IPS-20b (cell line): ENCODE measurements at regions not wholly inside any gene's neighbourhood (a gene's known extent, or its start where the extent isn't known, plus 50 kb on each side); places are given as distances from the start of the nearest gene placed in this dataset.

Source experiments
- H3K27ac ChIP-seq: one replicate; pipeline ENCODE4 v1.5.1; 2013; ENCODE audit warnings: low read length
- H3K27me3 ChIP-seq: 2 replicates; pipeline ENCODE4 v1.6.1; 2013; ENCODE audit warnings: mild to moderate bottlenecking, low read length, inconsistent platforms; ENCODE audit not compliant: insufficient read depth
- H3K36me3 ChIP-seq: 2 replicates; pipeline ENCODE4 v1.6.1; 2013; ENCODE audit warnings: low read depth, mild to moderate bottlenecking, inconsistent platforms, low read length, moderate library complexity; ENCODE audit not compliant: insufficient read depth
- H3K4me1 ChIP-seq: 2 replicates; pipeline ENCODE4 v1.6.1; 2013; ENCODE audit warnings: mild to moderate bottlenecking, control low read depth, inconsistent platforms, low read length, moderate library complexity; ENCODE audit not compliant: insufficient read depth
- H3K4me3 ChIP-seq: 2 replicates; pipeline ENCODE4 v1.5.1; 2013; ENCODE audit warnings: mild to moderate bottlenecking, low read length, inconsistent platforms
- H3K9ac ChIP-seq: 2 replicates; pipeline ENCODE4 v1.6.1; 2013; ENCODE audit warnings: low read depth, mild to moderate bottlenecking, inconsistent platforms, low read length, moderate library complexity
- H3K9me3 ChIP-seq: 2 replicates; pipeline ENCODE4 v1.6.1; 2013; ENCODE audit warnings: mild to moderate bottlenecking, low read depth, low read length, inconsistent platforms; ENCODE audit not compliant: insufficient read depth

DNA sequence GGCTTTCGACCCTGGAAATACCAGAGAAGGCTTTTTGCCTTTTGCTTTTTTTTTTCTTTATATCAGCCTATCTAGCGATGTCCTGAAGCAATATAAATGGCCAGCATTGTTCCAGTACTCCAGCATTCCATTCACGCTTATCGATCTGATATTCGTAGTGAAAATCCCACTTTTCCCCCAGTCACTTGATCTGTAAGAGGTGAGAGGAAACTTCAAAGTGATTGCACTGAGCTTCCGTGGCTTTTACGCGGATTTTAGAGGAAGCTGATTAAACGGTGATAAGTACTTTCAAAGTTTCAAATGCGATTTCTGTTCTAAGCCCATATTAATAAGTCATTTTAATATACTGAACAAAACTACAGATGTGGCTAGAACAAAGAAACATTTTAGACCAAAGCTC lies 725.5 kb downstream of the TRIML1 start:
- no peaks in the 10 kb centered on the region; the same call in 1 of the 2 replicates for H3K9me3 ChIP-seq
- no peaks in the 10 kb centered on the region for H3K4me1 ChIP-seq
- no peak overlapping the region for H3K9ac ChIP-seq
- no peaks in the 10 kb centered on the region for H3K27me3 ChIP-seq
- no peaks in the 10 kb centered on the region for H3K36me3 ChIP-seq
- H3K4me3 ChIP-seq = no peak overlapping the region
- H3K27ac ChIP-seq = no peak overlapping the region

DNA sequence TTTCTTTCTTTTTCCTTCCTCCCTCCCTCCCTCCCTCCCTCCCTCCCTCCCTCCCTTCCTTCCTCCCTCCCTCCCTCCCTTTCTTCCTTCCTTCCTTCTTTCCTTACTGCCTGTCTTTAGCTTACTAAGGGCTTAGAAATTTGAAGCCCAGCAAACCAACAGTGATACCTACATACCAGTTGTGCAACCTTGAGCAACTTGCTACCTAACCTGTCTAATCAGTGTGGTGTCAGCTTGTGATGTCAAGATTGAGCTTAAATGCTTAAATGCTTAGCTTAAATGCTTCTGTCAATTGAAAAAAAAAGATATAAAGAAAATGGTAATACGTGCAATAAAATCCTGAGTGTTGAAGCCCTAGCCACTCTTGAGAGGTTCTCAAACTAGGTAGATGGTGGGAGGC lies 728.6 kb downstream of the TRIML1 start:
- H3K27ac ChIP-seq = no peak overlapping the region
- H3K9me3 ChIP-seq = no peaks in the 10 kb centered on the region; the same call in 1 of the 2 replicates
- H3K9ac ChIP-seq = no peak overlapping the region
- no peaks in the 10 kb centered on the region for H3K36me3 ChIP-seq
- H3K4me1 ChIP-seq = no peaks in the 10 kb centered on the region
- no peak overlapping the region for H3K4me3 ChIP-seq
- no peaks in the 10 kb centered on the region for H3K27me3 ChIP-seq

DNA sequence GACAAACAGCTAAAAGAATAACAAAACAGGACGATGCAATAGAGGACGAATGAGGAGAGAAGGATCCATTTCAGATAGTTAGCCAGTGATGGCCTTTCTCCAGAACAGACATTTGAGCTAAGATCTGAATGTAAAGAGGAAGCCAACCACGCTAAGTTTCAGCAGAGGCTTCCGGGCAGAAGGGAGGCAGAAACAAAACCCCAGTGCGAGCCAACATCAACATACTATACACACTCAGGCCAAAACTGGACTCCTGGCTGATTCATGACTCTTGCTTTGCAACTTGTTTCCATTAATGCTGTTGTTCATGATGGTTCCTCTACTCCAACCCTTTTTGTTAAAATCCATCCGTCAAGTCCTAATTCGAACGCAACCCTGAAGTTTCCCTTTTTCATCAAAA lies 730.3 kb downstream of the TRIML1 start:
- H3K9ac ChIP-seq = no peak overlapping the region

DNA sequence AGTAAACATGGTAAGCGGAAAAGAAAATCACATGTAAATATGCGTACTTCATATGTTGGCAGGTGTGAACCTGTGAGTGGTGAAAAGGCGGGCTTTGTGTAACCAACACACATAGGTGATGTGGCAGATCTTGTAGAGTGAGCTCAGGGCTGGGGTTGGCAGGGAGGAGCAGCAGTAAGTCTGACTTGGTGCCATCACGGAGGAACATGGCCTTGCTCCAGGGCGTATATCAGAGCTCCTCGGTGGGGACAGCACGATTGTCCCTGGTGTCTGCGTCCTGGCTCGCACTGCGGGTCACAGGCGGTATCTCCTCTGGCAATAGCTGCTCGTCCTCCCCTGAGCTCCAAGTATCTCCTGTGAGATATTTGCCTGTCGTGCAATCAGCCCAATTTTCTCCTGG lies 733.6 kb downstream of the TRIML1 start:
- H3K9me3 ChIP-seq = no peaks in the 10 kb centered on the region
- no peaks in the 10 kb centered on the region for H3K4me1 ChIP-seq
- H3K9ac ChIP-seq = no peak overlapping the region
- no peak overlapping the region for H3K27ac ChIP-seq
- no peak overlapping the region for H3K4me3 ChIP-seq
- no peaks in the 10 kb centered on the region for H3K27me3 ChIP-seq
- no peaks in the 10 kb centered on the region for H3K36me3 ChIP-seq

More for the DNA sequence above, 730.3 kb downstream of the TRIML1 start:
- Histone ChIP-seq H3K27ac (no peak overlapping the region), H3K4me1 (no peaks in the 10 kb centered on the region), H3K36me3 (no peaks in the 10 kb centered on the region), H3K27me3 (no peaks in the 10 kb centered on the region), H3K9me3 (no peaks in the 10 kb centered on the region), H3K4me3 (no peak overlapping the region)

DNA sequence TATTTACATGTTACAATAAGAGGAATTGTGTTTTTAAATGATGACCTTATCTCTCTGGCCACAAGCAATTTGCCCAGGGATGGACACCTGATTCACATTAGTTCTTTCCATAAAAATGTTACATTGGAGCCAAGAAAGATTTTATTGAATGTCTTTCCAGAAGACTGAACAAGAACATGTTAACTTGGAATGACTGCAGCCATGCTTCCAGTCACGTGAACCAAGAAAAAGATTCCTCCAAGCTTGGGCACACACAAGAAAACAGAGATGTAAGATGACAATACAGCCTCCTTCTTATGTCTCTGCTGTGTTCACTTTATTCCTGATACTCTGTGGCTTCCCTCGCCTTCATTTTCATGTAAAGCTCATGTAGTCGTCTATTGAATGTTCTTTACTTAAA lies 737.6 kb downstream of the TRIML1 start:
- no peaks in the 10 kb centered on the region for H3K36me3 ChIP-seq
- H3K9ac ChIP-seq = no peak overlapping the region
- H3K27me3 ChIP-seq = no peaks in the 10 kb centered on the region
- no peak overlapping the region for H3K27ac ChIP-seq
- no peaks in the 10 kb centered on the region for H3K9me3 ChIP-seq
- no peaks in the 10 kb centered on the region for H3K4me1 ChIP-seq
- H3K4me3 ChIP-seq = no peak overlapping the region

DNA sequence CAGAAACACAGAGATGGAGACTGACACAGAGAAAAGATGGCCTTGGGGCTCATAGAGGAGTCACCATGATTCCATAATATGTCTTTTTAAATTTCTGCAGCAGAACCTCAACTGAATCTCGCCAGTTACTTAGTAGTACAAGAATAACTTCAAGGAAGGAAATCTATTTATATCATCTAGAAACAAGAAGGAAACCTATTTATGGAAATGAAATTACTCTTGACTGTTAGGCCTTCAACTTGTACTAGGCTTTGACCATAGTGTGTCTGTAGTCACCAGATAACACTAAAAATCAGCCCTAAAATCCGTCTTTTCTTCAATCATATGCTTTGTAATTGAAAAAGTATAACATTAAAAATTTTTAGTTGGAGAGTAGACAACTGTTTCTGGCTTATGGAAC lies 740.4 kb downstream of the TRIML1 start:
- H3K36me3 ChIP-seq = no peaks in the 10 kb centered on the region
- H3K9me3 ChIP-seq = no peaks in the 10 kb centered on the region
- no peaks in the 10 kb centered on the region for H3K4me1 ChIP-seq
- no peak overlapping the region for H3K9ac ChIP-seq
- no peak overlapping the region for H3K4me3 ChIP-seq
- no peak overlapping the region for H3K27ac ChIP-seq
- H3K27me3 ChIP-seq = no peaks in the 10 kb centered on the region

DNA sequence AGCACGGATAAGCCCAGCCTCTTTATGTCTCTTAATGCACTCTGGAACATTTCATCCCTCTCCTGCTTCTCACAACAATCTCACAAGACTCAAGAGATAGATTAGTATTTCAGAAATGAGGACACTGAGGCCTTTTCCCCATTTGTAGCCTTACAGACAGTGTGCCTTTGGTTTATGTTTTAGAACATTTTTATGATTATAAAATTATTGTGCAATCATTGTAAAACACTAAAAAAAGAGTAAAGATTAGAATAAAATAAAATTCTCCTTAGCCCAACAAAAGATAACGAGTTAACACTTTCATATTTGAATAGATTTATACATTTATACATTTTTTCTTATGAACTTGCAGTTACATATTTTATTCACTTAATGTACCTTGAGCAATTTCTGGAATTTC lies 748.7 kb downstream of the TRIML1 start:
- 0 out of 2 replicates have a peak, but pooled peaks cover 1% of the 10 kb centered on the region for H3K9me3 ChIP-seq
- H3K4me3 ChIP-seq = no peak overlapping the region

DNA sequence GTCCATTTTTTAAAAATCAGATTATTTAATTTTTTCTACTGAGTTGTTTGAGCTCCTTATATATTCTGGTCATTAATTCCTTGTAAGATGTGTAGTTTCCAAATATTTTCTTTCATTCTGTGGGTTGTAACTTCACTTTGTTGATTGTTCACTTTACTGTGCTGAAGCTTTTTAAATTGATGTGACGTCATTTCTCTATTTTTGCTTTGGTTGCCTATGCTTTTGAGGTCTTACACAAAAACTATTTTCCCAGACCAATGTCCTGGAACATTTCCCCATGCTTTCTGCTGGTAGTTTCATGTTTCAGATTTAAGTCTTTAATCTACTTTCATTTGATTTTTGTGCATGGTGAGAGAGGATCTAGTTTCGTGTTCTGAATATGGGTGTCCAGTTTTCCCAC lies 753.6 kb downstream of the TRIML1 start:
- no peak overlapping the region for H3K9ac ChIP-seq
- H3K4me3 ChIP-seq = no peak overlapping the region
- no peak overlapping the region for H3K27ac ChIP-seq
- H3K9me3 ChIP-seq = 0 out of 2 replicates have a peak, but pooled peaks cover 6% of the 10 kb centered on the region
- H3K4me1 ChIP-seq = no peaks in the 10 kb centered on the region
- H3K36me3 ChIP-seq = no peaks in the 10 kb centered on the region
- no peaks in the 10 kb centered on the region for H3K27me3 ChIP-seq

More for the DNA sequence above, 748.7 kb downstream of the TRIML1 start:
- no peaks in the 10 kb centered on the region for H3K4me1 ChIP-seq
- no peaks in the 10 kb centered on the region for H3K27me3 ChIP-seq
- no peak overlapping the region for H3K9ac ChIP-seq
- no peak overlapping the region for H3K27ac ChIP-seq
- H3K36me3 ChIP-seq = no peaks in the 10 kb centered on the region

DNA sequence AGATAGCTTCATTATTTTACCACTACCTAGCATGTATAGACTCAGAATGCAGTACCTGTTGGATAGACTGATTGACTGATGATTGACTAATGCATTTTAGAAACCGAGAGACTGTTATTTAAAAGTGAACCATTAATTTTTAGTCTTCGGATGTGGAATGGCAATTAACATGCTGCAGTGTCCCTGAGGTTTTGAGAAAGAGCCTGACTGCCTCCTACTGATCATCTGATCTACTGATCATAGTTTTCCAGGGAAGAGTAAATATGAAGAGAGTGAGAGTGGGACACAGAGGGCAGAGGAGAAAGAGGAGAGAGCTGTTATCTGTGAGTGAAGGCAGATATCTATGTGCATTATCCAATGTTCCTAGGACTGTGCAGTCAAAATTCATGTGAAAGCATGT lies 764.7 kb downstream of the TRIML1 start:
- no peaks in the 10 kb centered on the region for H3K27me3 ChIP-seq
- no peak overlapping the region for H3K27ac ChIP-seq
- H3K4me1 ChIP-seq = no peaks in the 10 kb centered on the region
- no peak overlapping the region for H3K9ac ChIP-seq
- no peaks in the 10 kb centered on the region for H3K9me3 ChIP-seq
- H3K36me3 ChIP-seq = no peaks in the 10 kb centered on the region
- H3K4me3 ChIP-seq = no peak overlapping the region

DNA sequence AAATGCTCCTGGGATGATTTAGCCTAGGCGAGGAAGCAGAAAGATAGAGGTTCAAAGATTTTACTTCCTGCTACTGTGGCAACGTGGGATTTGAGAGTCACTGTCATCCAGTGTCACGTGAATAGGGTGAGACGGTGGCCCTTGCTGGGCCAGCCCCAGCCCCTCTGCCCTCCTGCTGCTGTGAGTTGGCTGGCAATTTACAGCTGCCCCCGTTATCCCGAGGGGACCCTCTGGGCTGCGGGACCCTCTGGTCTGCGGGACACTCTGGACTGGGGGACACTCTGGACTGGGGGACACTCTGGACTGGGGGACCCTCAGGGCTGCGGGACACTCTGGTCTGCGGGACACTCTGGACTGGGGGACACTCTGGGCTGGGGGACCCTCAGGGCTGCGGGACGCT lies 765.4 kb downstream of the TRIML1 start:
- H3K4me3 ChIP-seq = no peak overlapping the region
- no peaks in the 10 kb centered on the region for H3K36me3 ChIP-seq
- H3K27me3 ChIP-seq = no peaks in the 10 kb centered on the region
- no peaks in the 10 kb centered on the region for H3K9me3 ChIP-seq
- no peak overlapping the region for H3K9ac ChIP-seq
- no peaks in the 10 kb centered on the region for H3K4me1 ChIP-seq
- H3K27ac ChIP-seq = no peak overlapping the region

DNA sequence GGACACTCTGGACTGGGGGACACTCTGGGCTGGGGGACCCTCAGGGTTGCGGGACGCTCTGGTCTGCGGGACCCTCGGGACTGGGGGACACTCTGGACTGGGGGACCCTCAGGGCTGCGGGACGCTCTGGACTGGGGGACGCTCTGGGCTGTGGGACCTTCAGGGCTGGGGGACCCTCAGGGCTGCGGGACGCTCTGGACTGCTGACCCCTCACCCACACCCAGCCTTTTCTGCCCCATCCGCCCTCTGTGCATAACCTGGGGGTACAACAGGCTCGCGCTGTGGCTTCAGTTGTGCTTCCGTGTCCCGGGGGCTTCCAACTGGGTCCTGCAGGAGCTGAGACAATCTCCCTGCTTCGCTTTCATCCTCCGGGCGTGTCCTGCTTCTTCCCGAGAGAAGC lies 766.0 kb downstream of the TRIML1 start:
- Histone ChIP-seq H3K27ac (no peak overlapping the region), H3K9ac (no peak overlapping the region), H3K4me1 (no peaks in the 10 kb centered on the region), H3K27me3 (no peaks in the 10 kb centered on the region), H3K36me3 (no peaks in the 10 kb centered on the region), H3K4me3 (no peak overlapping the region), H3K9me3 (no peaks in the 10 kb centered on the region; the same call in 1 of the 2 replicates)

DNA sequence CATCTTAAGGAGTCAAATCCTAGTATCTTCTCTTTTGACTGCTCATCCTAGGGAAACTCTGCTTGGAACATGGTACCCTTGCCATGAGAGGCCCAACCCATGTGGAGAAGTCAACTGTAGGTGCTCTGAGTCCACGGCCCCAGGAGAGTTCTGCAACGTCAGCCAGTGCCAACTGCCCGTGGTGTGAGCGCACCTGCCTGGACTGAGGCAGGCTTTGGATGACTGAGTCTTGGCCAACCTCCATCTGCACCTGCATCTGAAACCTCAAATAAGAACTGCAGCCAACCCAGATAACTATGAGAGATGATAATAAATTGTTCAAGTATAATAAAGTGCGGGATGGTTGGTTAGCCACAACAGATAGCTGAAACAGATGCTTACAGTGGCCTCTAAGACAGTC lies 772.0 kb downstream of the TRIML1 start:
- no peaks in the 10 kb centered on the region for H3K36me3 ChIP-seq
- no peaks in the 10 kb centered on the region for H3K4me1 ChIP-seq
- H3K27ac ChIP-seq = no peak overlapping the region
- H3K9ac ChIP-seq = no peak overlapping the region
- H3K4me3 ChIP-seq = no peak overlapping the region
- H3K27me3 ChIP-seq = no peaks in the 10 kb centered on the region
- no peaks in the 10 kb centered on the region; the same call in none of the 2 replicates for H3K9me3 ChIP-seq

DNA sequence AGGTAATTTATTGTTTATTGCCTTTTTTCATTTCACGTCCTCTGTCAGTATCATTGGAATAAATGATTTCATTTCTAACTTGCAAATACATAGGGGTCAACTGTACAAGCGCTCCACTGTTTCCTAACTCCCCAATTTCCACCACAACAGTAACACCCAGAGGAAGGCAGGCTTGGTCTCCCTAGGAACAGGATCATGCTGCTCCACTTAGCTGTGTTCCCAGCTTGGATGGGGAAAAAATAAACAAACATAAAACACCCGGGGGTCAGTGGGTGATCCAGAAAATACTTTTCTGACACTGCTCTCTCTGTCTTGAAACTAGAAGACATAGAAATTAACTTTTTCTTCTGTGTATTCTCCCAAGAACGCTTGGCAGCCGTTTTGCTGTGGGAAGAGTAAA lies 772.5 kb downstream of the TRIML1 start:
- no peak overlapping the region for H3K4me3 ChIP-seq
- H3K4me1 ChIP-seq = no peaks in the 10 kb centered on the region
- no peaks in the 10 kb centered on the region for H3K36me3 ChIP-seq
- no peaks in the 10 kb centered on the region for H3K27me3 ChIP-seq
- H3K9me3 ChIP-seq = no peaks in the 10 kb centered on the region; the same call in none of the 2 replicates
- no peak overlapping the region for H3K9ac ChIP-seq
- H3K27ac ChIP-seq = no peak overlapping the region
